Mesendoderm (in vitro differentiated cells): ENCODE measurements at regions not wholly inside any gene's neighbourhood (a gene's known extent, or its start where the extent isn't known, plus 50 kb on each side); places are given as distances from the start of the nearest gene placed in this dataset.

Source experiments
- DNase-seq: peaks from one replicate; pipeline ENCODE4 v3.0.0; 2013
- H2AK5ac ChIP-seq: 2 replicates; pipeline ENCODE4 v1.6.1; 2013; ENCODE audit warnings: low read length, inconsistent platforms
- H2BK120ac ChIP-seq: 2 replicates; pipeline ENCODE4 v1.6.1; 2013; ENCODE audit warnings: low read depth, mild to moderate bottlenecking, low read length, moderate library complexity, mixed read lengths
- H2BK15ac ChIP-seq: replicated peaks from 2 replicates; pipeline ENCODE4 v1.6.1; 2013; ENCODE audit warnings: low read depth, mild to moderate bottlenecking, moderate library complexity
- H2BK5ac ChIP-seq: 2 replicates; pipeline ENCODE4 v1.6.1; 2013; ENCODE audit warnings: low read length, inconsistent platforms
- H3K18ac ChIP-seq: 2 replicates; pipeline ENCODE4 v1.6.1; 2013; ENCODE audit warnings: mild to moderate bottlenecking, low read length, mixed read lengths
- H3K23ac ChIP-seq: one replicate; pipeline ENCODE4 v1.6.1; 2013; ENCODE audit warnings: low read length
- H3K27ac ChIP-seq: 2 replicates; pipeline ENCODE4 v1.5.1; 2013; ENCODE audit warnings: low read depth, mild to moderate bottlenecking, inconsistent platforms, low read length, moderate library complexity
- H3K27me3 ChIP-seq: 2 replicates; pipeline ENCODE4 v1.6.1; 2013; ENCODE audit warnings: low read length, control low read depth, mild to moderate bottlenecking, inconsistent platforms; ENCODE audit not compliant: insufficient read depth, poor library complexity
- H3K36me3 ChIP-seq: 2 replicates; pipeline ENCODE4 v1.6.1; 2013; ENCODE audit warnings: low read length, inconsistent platforms; ENCODE audit not compliant: control insufficient read depth, insufficient read depth
- H3K4ac ChIP-seq: one replicate; pipeline ENCODE4 v1.6.1; 2013; ENCODE audit warnings: low read depth, mild to moderate bottlenecking, low read length, moderate library complexity
- H3K4me1 ChIP-seq: 2 replicates; pipeline ENCODE4 v1.6.1; 2013; ENCODE audit warnings: low read depth, low read length, inconsistent platforms; ENCODE audit not compliant: control insufficient read depth
- H3K4me2 ChIP-seq: 2 replicates; pipeline ENCODE4 v1.6.1; 2013; ENCODE audit warnings: low read length
- H3K4me3 ChIP-seq: 2 replicates; pipeline ENCODE4 v1.5.1; 2013; ENCODE audit warnings: mild to moderate bottlenecking, low read length
- H3K56ac ChIP-seq: one replicate; pipeline ENCODE4 v1.6.1; 2013; ENCODE audit warnings: low read length
- H3K79me1 ChIP-seq: 2 replicates; pipeline ENCODE4 v1.6.1; 2013; ENCODE audit warnings: low read length, inconsistent platforms
- H3K79me2 ChIP-seq: 2 replicates; pipeline ENCODE4 v1.6.1; 2013; ENCODE audit warnings: mild to moderate bottlenecking, low read length; ENCODE audit not compliant: control insufficient read depth, insufficient read depth
- H3K9ac ChIP-seq: 2 replicates; pipeline ENCODE4 v1.6.1; 2013; ENCODE audit warnings: low read length, inconsistent platforms
- H4K5ac ChIP-seq: one replicate; pipeline ENCODE4 v1.6.1; 2013; ENCODE audit warnings: low read length
- H4K8ac ChIP-seq: one replicate; pipeline ENCODE4 v1.6.1; 2013; ENCODE audit warnings: low read depth, mild to moderate bottlenecking, control low read depth, low read length, moderate library complexity
- WGBS: extraction: QIAGEN DNeasy Blood & Tissue Kit; methylation state at CpG from one replicate; pipeline ENCODE4 v1.1.7; 2013; ENCODE audit warnings: low lambda C conversion rate, missing lambda C conversion rate; ENCODE audit not compliant: insufficient coverage; ENCODE audit errors: extremely low coverage; 5-methylcytosine and 5-hydroxymethylcytosine counted together

GRCh38 chr12:5213336-5213735 is 169.7 kb downstream of the KCNA5 start:
- H3K4me2 ChIP-seq = no peak overlapping the region
- H3K27me3 ChIP-seq = no peaks in the 10 kb centered on the region

GRCh38 chr12:5213990-5214389 is 170.3 kb downstream of the KCNA5 start:
- Histone ChIP-seq H3K36me3 (no peaks in the 10 kb centered on the region), H4K8ac (no peak overlapping the region), H2BK15ac (no peak overlapping the region), H3K79me1 (no peaks in the 10 kb centered on the region), H2BK5ac (no peak overlapping the region), H3K4ac (no peak overlapping the region), H3K4me2 (no peak overlapping the region), H2AK5ac (no peak overlapping the region), H3K23ac (no peak overlapping the region), H3K56ac (no peak overlapping the region), H4K5ac (no peak overlapping the region), H2BK120ac (no peak overlapping the region), H3K27me3 (no peaks in the 10 kb centered on the region), H3K79me2 (no peaks in the 10 kb centered on the region), H3K4me1 (no peaks in the 10 kb centered on the region), H3K18ac (no peak overlapping the region), H3K9ac (no peak overlapping the region), H3K27ac (no peak overlapping the region), H3K4me3 (no peak overlapping the region)
- no peak for DNase-seq
- no CpG with 5 or more reads among the region's 2 CpGs for whole genome bisulfite sequencing

More at GRCh38 chr12:5213336-5213735, 169.7 kb downstream of the KCNA5 start:
- no peaks in the 10 kb centered on the region for H3K36me3 ChIP-seq
- no peak overlapping the region for H3K9ac ChIP-seq
- no peaks in the 10 kb centered on the region for H3K79me1 ChIP-seq
- no peak overlapping the region for H2BK5ac ChIP-seq
- H3K27ac ChIP-seq = no peak overlapping the region
- H3K4me1 ChIP-seq = no peaks in the 10 kb centered on the region
- no peak overlapping the region for H3K18ac ChIP-seq
- no peak overlapping the region for H4K8ac ChIP-seq
- no peak overlapping the region for H2BK120ac ChIP-seq
- H3K79me2 ChIP-seq = no peaks in the 10 kb centered on the region
- WGBS = no CpG with 5 or more reads among the region's 2 CpGs
- no peak overlapping the region for H3K56ac ChIP-seq
- no peak overlapping the region for H2AK5ac ChIP-seq
- H3K4me3 ChIP-seq = no peak overlapping the region
- no peak overlapping the region for H4K5ac ChIP-seq
- H3K4ac ChIP-seq = no peak overlapping the region
- H2BK15ac ChIP-seq = no peak overlapping the region
- DNase-seq = no peak
- no peak overlapping the region for H3K23ac ChIP-seq

- no peak overlapping the region for H2AK5ac ChIP-seq
- no peaks in the 10 kb centered on the region for H3K79me2 ChIP-seq
- no peak overlapping the region for H3K9ac ChIP-seq
- peaks cover 13% of the 10 kb centered on the region for H3K4me1 ChIP-seq
- no peak overlapping the region for H3K4ac ChIP-seq
- DNase-seq = no peak
- no peak overlapping the region for H2BK15ac ChIP-seq
- no peak overlapping the region for H3K18ac ChIP-seq
- H3K4me2 ChIP-seq = no peak overlapping the region
- no peak overlapping the region for H2BK120ac ChIP-seq
- H3K56ac ChIP-seq = no peak overlapping the region
- H3K27ac ChIP-seq = no peak overlapping the region
- H2BK5ac ChIP-seq = no peak overlapping the region
- WGBS = no CpG with 5 or more reads among the region's 6 CpGs
- H4K5ac ChIP-seq = no peak overlapping the region
- H3K27me3 ChIP-seq = no peaks in the 10 kb centered on the region
- no peaks in the 10 kb centered on the region for H3K79me1 ChIP-seq
- no peak overlapping the region for H3K4me3 ChIP-seq
- H3K36me3 ChIP-seq = no peaks in the 10 kb centered on the region
- H3K23ac ChIP-seq = no peak overlapping the region
- no peak overlapping the region for H4K8ac ChIP-seq
These were observed 174.3 kb downstream of the KCNA5 start for GRCh38 chr12:5217936-5218335.

GRCh38 chr12:5220099-5220498 is 176.4 kb downstream of the KCNA5 start:
- Histone ChIP-seq H2BK15ac (no peak overlapping the region), H3K4me2 (no peak overlapping the region), H2BK120ac (no peak overlapping the region), H3K4me1 (peaks cover 13% of the 10 kb centered on the region), H3K18ac (no peak overlapping the region), H2AK5ac (no peak overlapping the region), H2BK5ac (no peak overlapping the region), H3K56ac (no peak overlapping the region), H3K4ac (no peak overlapping the region), H4K8ac (no peak overlapping the region), H3K79me2 (no peaks in the 10 kb centered on the region), H3K27ac (no peak overlapping the region), H3K9ac (no peak overlapping the region), H4K5ac (no peak overlapping the region), H3K36me3 (no peaks in the 10 kb centered on the region), H3K79me1 (no peaks in the 10 kb centered on the region), H3K4me3 (no peak overlapping the region), H3K23ac (no peak overlapping the region), H3K27me3 (no peaks in the 10 kb centered on the region)
- no peak for DNase-seq
- no CpG with 5 or more reads among the region's 3 CpGs for WGBS

- H3K4ac ChIP-seq = no peak overlapping the region
- no CpG with 5 or more reads among the region's 3 CpGs for WGBS
- H3K4me3 ChIP-seq = no peak overlapping the region
- H2BK120ac ChIP-seq = no peak overlapping the region
- no peaks in the 10 kb centered on the region for H3K79me1 ChIP-seq
- H3K9ac ChIP-seq = no peak overlapping the region
- peak; percentile 21 for DNase-seq
- no peak overlapping the region for H2BK15ac ChIP-seq
- H3K27me3 ChIP-seq = no peaks in the 10 kb centered on the region
- H3K18ac ChIP-seq = no peak overlapping the region
- no peaks in the 10 kb centered on the region for H3K36me3 ChIP-seq
- H3K56ac ChIP-seq = no peak overlapping the region
- no peak overlapping the region for H4K5ac ChIP-seq
- H4K8ac ChIP-seq = no peak overlapping the region
- no peak overlapping the region for H3K4me2 ChIP-seq
- H3K79me2 ChIP-seq = no peaks in the 10 kb centered on the region
- no peak overlapping the region for H3K23ac ChIP-seq
- H3K4me1 ChIP-seq = peaks cover 13% of the 10 kb centered on the region
- H2BK5ac ChIP-seq = no peak overlapping the region
- H2AK5ac ChIP-seq = no peak overlapping the region
- H3K27ac ChIP-seq = no peak overlapping the region
These were observed 177.2 kb downstream of the KCNA5 start for GRCh38 chr12:5220835-5221234.

- H3K9ac ChIP-seq = no peak overlapping the region
- no CpG with 5 or more reads among the region's 2 CpGs for WGBS
- H3K4me1 ChIP-seq = peaks cover 13% of the 10 kb centered on the region
- H3K27me3 ChIP-seq = no peaks in the 10 kb centered on the region
- H3K4me2 ChIP-seq = no peak overlapping the region
- no peak overlapping the region for H4K8ac ChIP-seq
- no peak overlapping the region for H3K4ac ChIP-seq
- H3K18ac ChIP-seq = no peak overlapping the region
- H3K79me2 ChIP-seq = no peaks in the 10 kb centered on the region
- no peak overlapping the region for H2AK5ac ChIP-seq
- H4K5ac ChIP-seq = no peak overlapping the region
- H2BK15ac ChIP-seq = no peak overlapping the region
- no peaks in the 10 kb centered on the region for H3K79me1 ChIP-seq
- peak; percentile 54 for DNase-seq
- no peak overlapping the region for H3K27ac ChIP-seq
- no peak overlapping the region for H2BK120ac ChIP-seq
- H3K56ac ChIP-seq = no peak overlapping the region
- H3K4me3 ChIP-seq = no peak overlapping the region
- no peak overlapping the region for H3K23ac ChIP-seq
- no peaks in the 10 kb centered on the region for H3K36me3 ChIP-seq
- no peak overlapping the region for H2BK5ac ChIP-seq
These were observed 178.4 kb downstream of the KCNA5 start for GRCh38 chr12:5222011-5222461.
